ENCODE measurements at regions not wholly inside any gene's neighbourhood (a gene's known extent, or its start where the extent isn't known, plus 50 kb on each side); places are given as distances from the start of the nearest gene placed in this dataset.

DNA sequence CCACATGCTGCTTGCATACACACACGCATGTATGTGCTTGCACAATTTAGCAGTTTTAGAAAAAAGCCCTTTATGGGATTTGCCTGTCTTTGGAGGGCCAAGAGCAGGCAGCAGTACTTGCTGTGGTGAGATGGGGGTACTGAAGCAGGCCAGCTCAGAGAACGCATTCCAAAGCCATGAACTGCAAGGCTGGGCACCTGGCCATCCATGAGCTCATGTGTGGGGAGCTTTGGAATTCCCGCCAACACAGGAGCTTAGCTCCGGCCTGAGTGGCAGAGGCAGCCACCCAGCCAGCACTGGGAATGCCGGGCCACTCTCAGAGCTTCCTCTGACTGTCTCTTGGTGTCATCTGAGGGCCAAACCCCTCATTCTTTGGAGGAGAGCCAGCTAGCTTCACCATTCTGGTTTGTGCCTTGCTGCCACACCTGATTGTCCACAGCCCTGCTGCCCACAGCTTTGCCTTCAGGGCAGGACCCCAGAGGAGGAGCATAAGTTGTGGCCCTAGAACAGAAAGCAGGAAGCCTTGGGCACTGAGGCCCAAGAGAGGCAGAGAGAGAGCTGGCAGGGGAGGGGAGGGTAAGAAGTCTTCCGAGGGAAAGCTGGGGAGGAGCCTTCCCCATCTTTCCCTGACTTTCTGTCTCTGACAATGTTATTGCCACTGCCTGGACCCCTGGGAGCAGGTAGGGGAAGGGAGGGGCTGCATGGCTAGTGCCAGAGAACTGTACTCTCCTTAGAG is 92.1 kb upstream of the POU3F1 start:
- TF ChIP-seq, protein P1, sequence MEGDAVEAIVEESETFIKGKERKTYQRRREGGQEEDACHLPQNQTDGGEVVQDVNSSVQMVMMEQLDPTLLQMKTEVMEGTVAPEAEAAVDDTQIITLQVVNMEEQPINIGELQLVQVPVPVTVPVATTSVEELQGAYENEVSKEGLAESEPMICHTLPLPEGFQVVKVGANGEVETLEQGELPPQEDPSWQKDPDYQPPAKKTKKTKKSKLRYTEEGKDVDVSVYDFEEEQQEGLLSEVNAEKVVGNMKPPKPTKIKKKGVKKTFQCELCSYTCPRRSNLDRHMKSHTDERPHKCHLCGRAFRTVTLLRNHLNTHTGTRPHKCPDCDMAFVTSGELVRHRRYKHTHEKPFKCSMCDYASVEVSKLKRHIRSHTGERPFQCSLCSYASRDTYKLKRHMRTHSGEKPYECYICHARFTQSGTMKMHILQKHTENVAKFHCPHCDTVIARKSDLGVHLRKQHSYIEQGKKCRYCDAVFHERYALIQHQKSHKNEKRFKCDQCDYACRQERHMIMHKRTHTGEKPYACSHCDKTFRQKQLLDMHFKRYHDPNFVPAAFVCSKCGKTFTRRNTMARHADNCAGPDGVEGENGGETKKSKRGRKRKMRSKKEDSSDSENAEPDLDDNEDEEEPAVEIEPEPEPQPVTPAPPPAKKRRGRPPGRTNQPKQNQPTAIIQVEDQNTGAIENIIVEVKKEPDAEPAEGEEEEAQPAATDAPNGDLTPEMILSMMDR (IDR thresholded peaks at IDR 0.05; ENCODE audit: insufficient read depth, low read depth, low read length, missing control alignments) = no peak
- no peak overlapping the region for H3K4me3 ChIP-seq (ENCODE audit: low read depth, low read length)
- DNase-seq (ENCODE audit: low read depth) = no peak

DNA sequence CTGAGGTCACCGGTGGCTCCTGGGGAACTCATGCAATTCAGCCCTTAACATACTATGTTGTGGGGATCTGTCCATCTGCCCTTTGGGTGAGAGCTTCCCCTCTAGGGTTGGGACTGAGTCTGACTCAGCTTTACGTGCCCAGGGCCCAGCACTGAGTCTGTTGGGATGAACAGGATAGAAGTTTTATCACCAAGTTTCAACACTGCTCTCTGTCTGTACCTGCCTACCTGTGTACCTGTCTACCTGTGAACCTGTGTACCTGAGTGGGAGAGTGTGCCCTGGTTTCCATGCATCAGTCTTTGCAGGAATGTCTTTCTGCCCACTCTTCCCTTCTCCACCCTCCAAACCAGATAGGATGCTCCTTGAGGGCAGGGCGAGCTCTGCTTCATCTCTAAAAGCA is 90.6 kb upstream of the POU3F1 start:
- TF ChIP-seq, protein P1 (IDR thresholded peaks at IDR 0.05; ENCODE audit: insufficient read depth, low read depth, low read length, missing control alignments) = no peak
- DNase-seq (ENCODE audit: low read depth) = no peak
- no peak overlapping the region for H3K4me3 ChIP-seq (ENCODE audit: low read depth, low read length)

GRCh38 chr1:38135625-38136414 is 89.2 kb upstream of the POU3F1 start:
- no peak for DNase-seq (ENCODE audit: low read depth)
- no peak overlapping the region for H3K4me3 ChIP-seq (ENCODE audit: low read depth, low read length)
- TF ChIP-seq, protein P1 (IDR thresholded peaks at IDR 0.05; ENCODE audit: insufficient read depth, low read depth, low read length, missing control alignments) = no peak

DNA sequence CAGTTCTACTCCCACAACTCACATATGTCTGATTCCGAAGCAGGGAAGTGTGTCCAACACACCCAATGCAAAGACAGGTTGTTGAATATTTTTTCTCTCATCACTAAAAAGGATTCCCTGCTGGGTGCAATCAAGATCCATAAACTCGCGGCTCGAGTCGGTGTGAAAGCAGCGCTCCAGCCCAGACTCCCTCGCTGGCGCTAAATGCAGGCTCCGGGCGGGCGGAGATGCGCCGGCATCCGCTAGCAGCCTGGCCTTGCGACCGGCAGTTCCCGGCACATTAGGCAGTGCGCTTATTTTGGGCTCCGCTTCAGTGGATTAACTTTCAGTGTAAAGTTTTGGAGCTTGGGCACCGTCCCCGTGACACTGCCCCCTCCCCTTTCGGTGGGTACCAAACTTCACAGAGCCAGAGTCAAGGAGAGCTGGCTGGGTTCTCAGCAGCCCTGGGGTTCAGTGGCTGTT is 87.7 kb upstream of the POU3F1 start:
- no peak for DNase-seq (ENCODE audit: low read depth)
- TF ChIP-seq, protein P1 (IDR thresholded peaks at IDR 0.05; ENCODE audit: insufficient read depth, low read depth, low read length, missing control alignments) = no peak
- H3K4me3 ChIP-seq (ENCODE audit: low read depth, low read length) = no peak overlapping the region

DNA sequence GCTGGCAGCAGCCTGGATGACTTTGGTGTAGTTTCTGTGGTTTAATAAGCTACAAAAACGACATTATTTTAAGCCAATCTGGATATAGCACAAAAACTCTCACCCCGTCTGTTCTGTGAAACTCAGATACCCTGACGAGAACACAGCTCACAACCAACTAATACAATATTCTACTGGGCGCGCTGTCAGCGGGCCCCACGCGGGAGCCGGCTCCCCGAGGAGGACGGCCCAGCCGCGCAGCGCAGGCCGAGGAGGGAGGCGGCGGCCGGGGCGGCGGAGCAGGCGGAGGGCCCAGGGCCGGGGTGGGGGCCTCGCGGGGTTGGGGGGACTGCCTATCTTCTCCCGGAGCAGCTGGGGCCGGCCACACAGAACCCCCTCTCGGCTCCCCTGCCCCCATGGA is 87.2 kb upstream of the POU3F1 start:
- DNase-seq (ENCODE audit: low read depth) = no peak
- TF ChIP-seq, protein P1 (IDR thresholded peaks at IDR 0.05; ENCODE audit: insufficient read depth, low read depth, low read length, missing control alignments) = no peak
- no peak overlapping the region for H3K4me3 ChIP-seq (ENCODE audit: low read depth, low read length)

DNA sequence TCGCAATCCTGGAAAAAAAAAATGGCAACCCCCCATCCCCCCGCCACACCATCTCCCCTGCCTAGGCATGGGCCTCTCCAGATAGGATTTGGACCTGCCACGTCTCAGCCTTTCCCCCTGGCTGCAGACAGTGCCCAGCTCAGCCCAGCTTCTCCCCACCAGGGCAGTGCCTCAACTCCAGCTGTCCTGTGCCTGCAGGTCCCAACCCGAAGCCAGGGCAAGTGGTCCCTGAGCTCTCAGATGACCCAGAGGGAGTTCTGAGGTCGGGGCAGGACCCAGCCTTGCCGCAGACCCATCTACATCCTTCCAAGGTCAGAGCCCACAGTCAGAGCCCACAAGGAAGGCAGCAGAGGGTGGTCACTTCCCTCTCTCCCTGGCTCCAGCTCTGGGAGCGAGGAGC is 86.7 kb upstream of the POU3F1 start:
- DNase-seq (ENCODE audit: low read depth) = no peak
- no peak overlapping the region for H3K4me3 ChIP-seq (ENCODE audit: low read depth, low read length)
- TF ChIP-seq, protein P1 (IDR thresholded peaks at IDR 0.05; ENCODE audit: insufficient read depth, low read depth, low read length, missing control alignments) = no peak

Data from GM12865 (cell line).